Right lobe of liver (tissue), 4 donors: ENCODE measurements at regions not wholly inside any gene's neighbourhood (a gene's known extent, or its start where the extent isn't known, plus 50 kb on each side); places are given as distances from the start of the nearest gene placed in this dataset.

Experiments used
- POLR2A ChIP-seq: fragments of 450-650 bp; IDR thresholded peaks from one replicate; pipeline ENCODE4 v1.6.1; 2017; ENCODE audit warnings: antibody characterized with exemption, mild to moderate bottlenecking
- TF ChIP-seq, protein P1 (sequence below), 4 donors: fragments of 200-600 bp in 3 of 4; fragments of 450-650 bp in 1 of 4; IDR thresholded peaks; one replicate each; pipeline versions ENCODE4 v1.5.1 to v1.8.0; 2016 to 2022; ENCODE audit warnings: antibody characterized with exemption in 4 of 4, mild to moderate bottlenecking in 2 of 4
- donor health status: DM: no; HTN: no; CAD: no.
- donor health status: DM: no; HTN: no; CAD: no.
- donor health status: DM: no; HTN: yes; CAD: no.

DNA sequence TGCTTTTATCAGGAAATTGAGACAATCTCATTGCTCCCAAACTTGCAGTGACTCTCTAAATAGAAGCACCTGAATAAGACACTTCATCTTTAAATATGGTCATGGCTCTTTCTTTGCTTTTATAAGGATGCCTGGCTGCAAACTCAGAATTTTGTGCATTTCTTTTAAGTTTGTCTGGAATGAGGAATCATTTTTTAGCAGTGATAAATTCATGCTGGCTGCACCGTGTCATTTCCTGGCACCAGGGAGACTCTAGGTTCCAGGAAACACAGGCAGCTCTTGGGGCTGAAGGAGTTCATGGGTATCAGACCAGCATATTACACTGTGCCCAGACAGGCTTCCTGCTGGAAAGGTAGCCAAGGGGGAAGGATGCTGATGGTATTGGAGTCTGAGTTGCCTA, 109.9 kb downstream of the NUDT12 start:
- TF ChIP-seq, protein P1, sequence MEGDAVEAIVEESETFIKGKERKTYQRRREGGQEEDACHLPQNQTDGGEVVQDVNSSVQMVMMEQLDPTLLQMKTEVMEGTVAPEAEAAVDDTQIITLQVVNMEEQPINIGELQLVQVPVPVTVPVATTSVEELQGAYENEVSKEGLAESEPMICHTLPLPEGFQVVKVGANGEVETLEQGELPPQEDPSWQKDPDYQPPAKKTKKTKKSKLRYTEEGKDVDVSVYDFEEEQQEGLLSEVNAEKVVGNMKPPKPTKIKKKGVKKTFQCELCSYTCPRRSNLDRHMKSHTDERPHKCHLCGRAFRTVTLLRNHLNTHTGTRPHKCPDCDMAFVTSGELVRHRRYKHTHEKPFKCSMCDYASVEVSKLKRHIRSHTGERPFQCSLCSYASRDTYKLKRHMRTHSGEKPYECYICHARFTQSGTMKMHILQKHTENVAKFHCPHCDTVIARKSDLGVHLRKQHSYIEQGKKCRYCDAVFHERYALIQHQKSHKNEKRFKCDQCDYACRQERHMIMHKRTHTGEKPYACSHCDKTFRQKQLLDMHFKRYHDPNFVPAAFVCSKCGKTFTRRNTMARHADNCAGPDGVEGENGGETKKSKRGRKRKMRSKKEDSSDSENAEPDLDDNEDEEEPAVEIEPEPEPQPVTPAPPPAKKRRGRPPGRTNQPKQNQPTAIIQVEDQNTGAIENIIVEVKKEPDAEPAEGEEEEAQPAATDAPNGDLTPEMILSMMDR (IDR thresholded peaks at IDR 0.05): no peak
- TF ChIP-seq POLR2A: no peak
